ENCODE measurements at regions not wholly inside any gene's neighbourhood (a gene's known extent, or its start where the extent isn't known, plus 50 kb on each side); places are given as distances from the start of the nearest gene placed in this dataset.

DNA sequence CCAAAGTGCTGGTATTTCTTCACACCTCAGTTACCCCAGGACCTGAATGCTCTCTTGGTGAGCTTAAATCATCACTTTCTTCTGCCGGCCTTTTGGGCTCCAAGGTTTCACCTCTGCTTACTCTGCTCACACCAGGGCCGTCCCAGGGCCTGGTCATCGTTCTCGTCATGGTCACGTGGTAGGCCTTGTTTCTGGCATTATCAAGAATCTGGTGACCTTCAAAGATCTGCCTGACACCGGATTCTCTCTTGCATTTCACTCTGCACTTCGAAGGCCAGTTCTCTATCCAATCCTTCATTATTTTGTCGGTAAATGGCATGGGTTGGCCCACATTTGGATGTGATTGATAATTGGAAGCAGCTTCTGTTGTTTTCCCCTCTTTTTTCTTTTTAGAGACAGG, 80.5 kb downstream of the HRH4 start:
- Histone ChIP-seq H3K79me2 (ENCODE audit: control insufficient read depth, insufficient read depth, low read length) (no peaks in the 10 kb centered on the region), H3K27ac (ENCODE audit: low read length in 2 of 2) (no peak overlapping the region), H3K4me1 (ENCODE audit: control insufficient read depth in 2 of 2, insufficient read depth in 2 of 2, low read length in 2 of 2) (no peaks in the 10 kb centered on the region), H3K4me2 (replicated peaks; ENCODE audit: low read depth, low read length, poor library complexity, severe bottlenecking) (no peak overlapping the region), H3K27me3 (replicated peaks in 1 of 4; ENCODE audit: control extremely low read depth in 1 of 4, control insufficient read depth in 3 of 4, insufficient read depth in 4 of 4, low read length in 3 of 4) (no peaks in the 10 kb centered on the region), H3K36me3 (replicated peaks in 1 of 2; ENCODE audit: control extremely low read depth in 1 of 2, control insufficient read depth in 1 of 2, extremely low read depth in 1 of 2, insufficient read depth in 2 of 2, low read length in 1 of 2) (no peaks in the 10 kb centered on the region), H3K9me3 (ENCODE audit: control extremely low read depth in 1 of 3, control insufficient read depth in 2 of 3, insufficient read depth in 1 of 3, low read length in 2 of 3) (no peaks in the 10 kb centered on the region), H3K4me3 (ENCODE audit: control extremely low read depth in 1 of 5, extremely low read depth in 1 of 5, insufficient read depth in 1 of 5, low read depth in 2 of 5, low read length in 4 of 5) (no peak overlapping the region), H2AFZ (ENCODE audit: insufficient read depth, low read depth, low read length, poor library complexity, severe bottlenecking) (no peak overlapping the region), H4K20me1 (ENCODE audit: control insufficient read depth, insufficient read depth, low read length, poor library complexity, severe bottlenecking) (no peaks in the 10 kb centered on the region), H3K9ac (ENCODE audit: low read length) (no peak overlapping the region)
- Mint-ChIP-seq H3K9me3 (ENCODE audit: insufficient read depth) (no peaks in the 10 kb centered on the region), H3K4me1 (no peaks in the 10 kb centered on the region), H3K4me3 (no peak overlapping the region), H3K27me3 (no peaks in the 10 kb centered on the region), H3K27ac (no peak overlapping the region)
- CTCF ChIA-PET = interaction anchor here (1.1 kb wide), 1 partner anchor 26 kb away, joined by 4 read pairs; no protein-coding TSS in a partner anchor
- WGBS (ENCODE audit: insufficient coverage) = 74% methylated on average over 5 of the region's 8 CpGs
- POLR2A ChIA-PET = no interaction called here
- no peak for TF ChIP-seq EZH2 (IDR thresholded peaks at IDR 0.05; ENCODE audit: borderline replicate concordance, insufficient read depth, low read depth, low read length, poor library complexity, severe bottlenecking)
- TF ChIP-seq, protein P1, sequence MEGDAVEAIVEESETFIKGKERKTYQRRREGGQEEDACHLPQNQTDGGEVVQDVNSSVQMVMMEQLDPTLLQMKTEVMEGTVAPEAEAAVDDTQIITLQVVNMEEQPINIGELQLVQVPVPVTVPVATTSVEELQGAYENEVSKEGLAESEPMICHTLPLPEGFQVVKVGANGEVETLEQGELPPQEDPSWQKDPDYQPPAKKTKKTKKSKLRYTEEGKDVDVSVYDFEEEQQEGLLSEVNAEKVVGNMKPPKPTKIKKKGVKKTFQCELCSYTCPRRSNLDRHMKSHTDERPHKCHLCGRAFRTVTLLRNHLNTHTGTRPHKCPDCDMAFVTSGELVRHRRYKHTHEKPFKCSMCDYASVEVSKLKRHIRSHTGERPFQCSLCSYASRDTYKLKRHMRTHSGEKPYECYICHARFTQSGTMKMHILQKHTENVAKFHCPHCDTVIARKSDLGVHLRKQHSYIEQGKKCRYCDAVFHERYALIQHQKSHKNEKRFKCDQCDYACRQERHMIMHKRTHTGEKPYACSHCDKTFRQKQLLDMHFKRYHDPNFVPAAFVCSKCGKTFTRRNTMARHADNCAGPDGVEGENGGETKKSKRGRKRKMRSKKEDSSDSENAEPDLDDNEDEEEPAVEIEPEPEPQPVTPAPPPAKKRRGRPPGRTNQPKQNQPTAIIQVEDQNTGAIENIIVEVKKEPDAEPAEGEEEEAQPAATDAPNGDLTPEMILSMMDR (IDR thresholded peaks at IDR 0.05) = no peak
- DNase-seq (no peak), ATAC-seq (ENCODE audit: low read depth) (no peak)
- intact Hi-C loops (cut with micrococcal nuclease) = no loop called here

DNA sequence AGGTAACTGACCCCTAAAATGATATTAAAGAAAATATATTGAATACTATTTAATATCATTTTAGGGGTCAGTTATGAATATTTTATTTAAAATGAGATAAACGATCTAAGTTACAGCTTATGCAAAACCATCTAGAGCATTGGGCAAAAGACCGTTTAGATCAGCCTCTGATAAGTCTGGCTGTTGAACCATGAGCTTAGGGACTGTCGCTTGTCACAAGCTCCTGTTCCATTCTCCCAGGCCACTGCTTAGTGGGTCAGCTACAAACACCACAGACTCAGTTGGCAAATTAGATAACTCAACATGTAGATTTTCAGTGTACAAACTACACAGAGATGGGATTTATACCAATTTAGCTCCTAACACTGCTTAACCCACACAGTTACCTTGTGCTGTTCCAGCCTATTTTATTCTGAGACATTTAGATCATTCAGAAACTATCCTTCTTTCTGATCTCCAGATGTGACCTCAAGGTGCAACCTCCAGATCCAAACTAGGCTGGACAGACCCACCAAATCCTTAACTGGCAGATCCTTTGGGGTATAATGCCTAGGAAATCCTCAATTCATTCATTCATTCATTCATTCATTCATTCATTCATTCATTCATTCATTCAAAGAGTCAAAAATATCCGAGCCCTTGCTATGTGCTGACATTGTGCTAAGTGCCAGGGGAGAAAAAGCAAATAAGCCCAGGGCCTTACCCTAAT, 82.8 kb downstream of the HRH4 start:
- Histone ChIP-seq H3K36me3 (replicated peaks in 1 of 2; ENCODE audit: control extremely low read depth in 1 of 2, control insufficient read depth in 1 of 2, extremely low read depth in 1 of 2, insufficient read depth in 2 of 2, low read length in 1 of 2) (no peaks in the 10 kb centered on the region), H3K9ac (ENCODE audit: low read length) (no peak overlapping the region), H3K4me3 (ENCODE audit: control extremely low read depth in 1 of 5, extremely low read depth in 1 of 5, insufficient read depth in 1 of 5, low read depth in 2 of 5, low read length in 4 of 5) (no peak overlapping the region), H3K4me2 (replicated peaks; ENCODE audit: low read depth, low read length, poor library complexity, severe bottlenecking) (no peak overlapping the region), H3K79me2 (ENCODE audit: control insufficient read depth, insufficient read depth, low read length) (no peaks in the 10 kb centered on the region), H2AFZ (ENCODE audit: insufficient read depth, low read depth, low read length, poor library complexity, severe bottlenecking) (no peak overlapping the region), H3K4me1 (ENCODE audit: control insufficient read depth in 2 of 2, insufficient read depth in 2 of 2, low read length in 2 of 2) (no peaks in the 10 kb centered on the region), H3K27me3 (replicated peaks in 1 of 4; ENCODE audit: control extremely low read depth in 1 of 4, control insufficient read depth in 3 of 4, insufficient read depth in 4 of 4, low read length in 3 of 4) (no peaks in the 10 kb centered on the region), H4K20me1 (ENCODE audit: control insufficient read depth, insufficient read depth, low read length, poor library complexity, severe bottlenecking) (no peaks in the 10 kb centered on the region), H3K27ac (ENCODE audit: low read length in 2 of 2) (no peak overlapping the region), H3K9me3 (ENCODE audit: control extremely low read depth in 1 of 3, control insufficient read depth in 2 of 3, insufficient read depth in 1 of 3, low read length in 2 of 3) (no peaks in the 10 kb centered on the region)
- intact Hi-C loops (cut with micrococcal nuclease) = no loop called here
- ATAC-seq (ENCODE audit: low read depth) (no peak), DNase-seq (no peak)
- no peaks in the 10 kb centered on the region for H3K9me3 Mint-ChIP-seq (ENCODE audit: insufficient read depth)
- WGBS (ENCODE audit: insufficient coverage) = 86% methylated on average over 3 of the region's 4 CpGs
- H3K27ac Mint-ChIP-seq = no peak overlapping the region
- no peak overlapping the region for H3K4me3 Mint-ChIP-seq
- no peaks in the 10 kb centered on the region for H3K27me3 Mint-ChIP-seq
- ChIA-PET POLR2A (no interaction called here), CTCF (interaction anchor here (0.6 to 0.7 kb wide), 2 partner anchors 55 to 188 kb away, joined by 3 to 4 read pairs; no protein-coding TSS in a partner anchor)
- H3K4me1 Mint-ChIP-seq = no peaks in the 10 kb centered on the region
- TF ChIP-seq, protein P1 (IDR thresholded peaks at IDR 0.05) = no peak
- no peak for TF ChIP-seq EZH2 (IDR thresholded peaks at IDR 0.05; ENCODE audit: borderline replicate concordance, insufficient read depth, low read depth, low read length, poor library complexity, severe bottlenecking)

Data from B cell (primary cell).